ENCODE measurements at regions not wholly inside any gene's neighbourhood (a gene's known extent, or its start where the extent isn't known, plus 50 kb on each side); places are given as distances from the start of the nearest gene placed in this dataset.
A peak's percentile ranks its signal among the peaks of the same experiment; 100 is the strongest.

DNA sequence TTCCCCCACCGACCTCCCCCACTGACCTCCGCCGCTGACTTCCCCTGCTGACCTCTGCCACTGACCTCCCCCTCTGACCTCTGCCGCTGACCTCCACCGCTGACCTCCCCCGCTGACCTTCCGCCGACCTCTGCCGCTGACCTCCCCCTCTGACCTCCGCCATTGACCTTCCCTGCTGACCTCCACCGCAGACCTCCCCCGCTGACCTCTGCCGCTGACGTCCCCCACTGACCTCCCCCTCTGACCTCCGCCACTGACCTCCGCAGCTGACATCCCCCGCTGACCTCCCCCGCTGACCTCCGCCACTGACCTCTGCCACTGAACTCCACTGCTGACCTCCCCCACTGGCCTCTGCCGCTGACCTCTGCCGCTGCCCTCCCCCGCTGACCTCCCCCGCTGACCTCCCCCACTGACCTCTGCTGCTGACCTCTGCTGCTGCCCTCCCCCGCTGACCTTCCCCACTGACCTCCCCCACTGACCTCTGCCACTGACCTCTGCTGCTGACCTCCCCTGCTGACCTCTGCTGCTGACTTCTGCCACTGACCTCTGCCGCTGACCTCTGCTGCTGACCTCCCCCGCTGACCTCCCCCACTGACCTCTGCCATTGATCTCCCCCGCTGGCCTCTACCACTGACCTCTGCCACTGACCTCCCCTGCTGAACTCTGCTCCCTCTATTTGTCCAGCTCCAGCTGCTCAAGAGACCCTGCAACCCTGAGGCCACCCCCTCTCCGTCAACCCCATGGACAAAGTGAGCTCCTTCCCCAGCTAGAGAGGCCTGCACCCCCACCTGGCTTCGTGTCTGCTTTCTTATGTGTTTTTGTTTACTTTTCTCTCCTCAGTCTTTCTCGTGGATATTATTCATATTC is 91.4 kb upstream of the AFDN start (continued):
- no peak for TF ChIP-seq ZNF207 (IDR thresholded peaks at IDR 0.05; ENCODE audit: borderline replicate concordance)
- no peak for TF ChIP-seq SMARCC2 (IDR thresholded peaks at IDR 0.05)
- no peak for TF ChIP-seq JARID2 (CRISPR knock-in tag; IDR thresholded peaks at IDR 0.05; ENCODE audit: insufficient replicate concordance)
- peak; percentile 93 for TF ChIP-seq ZBTB38 (CRISPR knock-in tag; IDR thresholded peaks at IDR 0.05)
- TF ChIP-seq KDM1A (CRISPR knock-in tag; IDR thresholded peaks at IDR 0.05), result peak; percentile 74; the same call in 1 of the 2 replicates
- no peak for TF ChIP-seq EHMT2 (IDR thresholded peaks at IDR 0.05; ENCODE audit: borderline replicate concordance, low read depth, low read length)
- TF ChIP-seq ZNF121 (CRISPR knock-in tag; IDR thresholded peaks at IDR 0.05), result no peak; the same call in 1 of the 2 replicates
- TF ChIP-seq SOX13 (IDR thresholded peaks at IDR 0.05), result peak; percentile 87
- peak in 1 of 2 experiments; percentile 63; a peak in 2 of 4 replicates for TF ChIP-seq SOX13 (CRISPR knock-in tag; conservative IDR thresholded peaks at IDR 0.05 in 1 of 2, IDR thresholded peaks at IDR 0.05 in 1 of 2)
- TF ChIP-seq, protein P1, sequence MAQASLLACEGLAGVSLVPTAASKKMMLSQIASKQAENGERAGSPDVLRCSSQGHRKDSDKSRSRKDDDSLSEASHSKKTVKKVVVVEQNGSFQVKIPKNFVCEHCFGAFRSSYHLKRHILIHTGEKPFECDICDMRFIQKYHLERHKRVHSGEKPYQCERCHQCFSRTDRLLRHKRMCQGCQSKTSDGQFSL (CRISPR knock-in tag; IDR thresholded peaks at IDR 0.05), result peak; percentile 68
- TF ChIP-seq, protein P2, sequence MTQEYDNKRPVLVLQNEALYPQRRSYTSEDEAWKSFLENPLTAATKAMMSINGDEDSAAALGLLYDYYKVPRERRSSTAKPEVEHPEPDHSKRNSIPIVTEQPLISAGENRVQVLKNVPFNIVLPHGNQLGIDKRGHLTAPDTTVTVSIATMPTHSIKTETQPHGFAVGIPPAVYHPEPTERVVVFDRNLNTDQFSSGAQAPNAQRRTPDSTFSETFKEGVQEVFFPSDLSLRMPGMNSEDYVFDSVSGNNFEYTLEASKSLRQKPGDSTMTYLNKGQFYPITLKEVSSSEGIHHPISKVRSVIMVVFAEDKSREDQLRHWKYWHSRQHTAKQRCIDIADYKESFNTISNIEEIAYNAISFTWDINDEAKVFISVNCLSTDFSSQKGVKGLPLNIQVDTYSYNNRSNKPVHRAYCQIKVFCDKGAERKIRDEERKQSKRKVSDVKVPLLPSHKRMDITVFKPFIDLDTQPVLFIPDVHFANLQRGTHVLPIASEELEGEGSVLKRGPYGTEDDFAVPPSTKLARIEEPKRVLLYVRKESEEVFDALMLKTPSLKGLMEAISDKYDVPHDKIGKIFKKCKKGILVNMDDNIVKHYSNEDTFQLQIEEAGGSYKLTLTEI (CRISPR knock-in tag; conservative IDR thresholded peaks at IDR 0.05), result no peak
- TF ChIP-seq SETDB1 (CRISPR knock-in tag; IDR thresholded peaks at IDR 0.05; ENCODE audit: borderline replicate concordance), result no peak
- peak; percentile 21; the same call in 1 of the 2 replicates for TF ChIP-seq ETV5 (CRISPR knock-in tag; IDR thresholded peaks at IDR 0.05; ENCODE audit: borderline replicate concordance)
- TF ChIP-seq SRF (IDR thresholded peaks at IDR 0.05; ENCODE audit: low read depth, low read length), result peak; percentile 48; the same call in 1 of the 2 replicates
- TF ChIP-seq ZNF543 (CRISPR knock-in tag; IDR thresholded peaks at IDR 0.05), result 0 out of 2 replicates have a peak, but pooled peaks have one; percentile 19
- no peak for TF ChIP-seq HMG20B (CRISPR knock-in tag; conservative IDR thresholded peaks at IDR 0.05)
- no peak for TF ChIP-seq SP2 (CRISPR knock-in tag; IDR thresholded peaks at IDR 0.05)
- no peak for TF ChIP-seq ZNF3 (CRISPR knock-in tag; IDR thresholded peaks at IDR 0.05)
- TF ChIP-seq CCAR2 (optimal IDR thresholded peaks at IDR 0.05; ENCODE audit: low read depth, low read length), result no peak
- TF ChIP-seq ELF1 (CRISPR knock-in tag; IDR thresholded peaks at IDR 0.05), result 0 out of 2 replicates have a peak, but pooled peaks have one; percentile 7
- TF ChIP-seq SMAD9 (CRISPR knock-in tag; IDR thresholded peaks at IDR 0.05), result no peak
- TF ChIP-seq PHF20 (CRISPR knock-in tag; IDR thresholded peaks at IDR 0.05), result no peak
- peak; percentile 92 for TF ChIP-seq RXRA (CRISPR knock-in tag; IDR thresholded peaks at IDR 0.05)
- no peak for TF ChIP-seq GABPA (IDR thresholded peaks at IDR 0.05; ENCODE audit: low read depth, low read length)
- peak; percentile 61 for TF ChIP-seq GABPA (CRISPR knock-in tag; IDR thresholded peaks at IDR 0.05; ENCODE audit: low read depth)
- TF ChIP-seq SAP130 (CRISPR knock-in tag; IDR thresholded peaks at IDR 0.05; ENCODE audit: low read depth), result peak; percentile 26; the same call in 1 of the 2 replicates
- TF ChIP-seq ZNF232 (CRISPR knock-in tag; IDR thresholded peaks at IDR 0.05; ENCODE audit: borderline replicate concordance), result no peak
- TF ChIP-seq ZNF761 (CRISPR knock-in tag; conservative IDR thresholded peaks at IDR 0.05), result no peak
- no peak for TF ChIP-seq MED13 (CRISPR knock-in tag; IDR thresholded peaks at IDR 0.05)
- peak; percentile 85 for TF ChIP-seq TAF15 (IDR thresholded peaks at IDR 0.05; ENCODE audit: low read depth, low read length, poor library complexity, severe bottlenecking)
- TF ChIP-seq HMG20A (CRISPR knock-in tag; IDR thresholded peaks at IDR 0.05; ENCODE audit: borderline replicate concordance), result peak; percentile 69; the same call in 1 of the 2 replicates
- TF ChIP-seq ZNF556 (CRISPR knock-in tag; IDR thresholded peaks at IDR 0.05; ENCODE audit: borderline replicate concordance), result peak; percentile 89; the same call in 1 of the 2 replicates
- no peak for TF ChIP-seq ZNF30 (CRISPR knock-in tag; IDR thresholded peaks at IDR 0.05)
